HepG2 (cell line): ENCODE measurements at regions not wholly inside any gene's neighbourhood (a gene's known extent, or its start where the extent isn't known, plus 50 kb on each side); places are given as distances from the start of the nearest gene placed in this dataset.

Source experiments
- GTF2F1 ChIP-seq: fragments of 150-350 bp; IDR thresholded peaks from 2 replicates; pipeline ENCODE4 v1.6.1; 2014; ENCODE audit warnings: low read length
- PHF21A ChIP-seq: sonication (generic); formaldehyde crosslinking; IDR thresholded peaks from 2 replicates; pipeline ENCODE4 v1.5.0; 2020; ENCODE audit warnings: mild to moderate bottlenecking, missing genetic modification reagents
- SMARCC2 ChIP-seq: fragments of 450-650 bp; IDR thresholded peaks from 2 replicates; pipeline ENCODE4 v1.6.1; 2017; ENCODE audit warnings: antibody characterized with exemption, mild to moderate bottlenecking
- TCF12 ChIP-seq, 2 experiments: fragments of 450-650 bp in 1 of 2; sonication (generic) in 1 of 2; formaldehyde crosslinking in 1 of 2; IDR thresholded peaks; 2 replicates each; pipeline versions ENCODE4 v1.6.1 to v1.8.0; 2017 to 2022; ENCODE audit warnings: antibody characterized with exemption in 1 of 2, mild to moderate bottlenecking in 1 of 2, missing genetic modification reagents in 1 of 2, moderate library complexity in 1 of 2
- THAP11 ChIP-seq: IDR thresholded peaks from 2 replicates; pipeline ENCODE4 v1.6.1; 2016; ENCODE audit warnings: missing biosample characterization, missing genetic modification reagents
- ZEB1 ChIP-seq: IDR thresholded peaks from 2 replicates; pipeline ENCODE4 v1.6.1; 2012; ENCODE audit warnings: mild to moderate bottlenecking, low read depth, inconsistent platforms; ENCODE audit not compliant: insufficient replicate concordance
- ZNF530 ChIP-seq: sonication (generic); formaldehyde crosslinking; IDR thresholded peaks from 2 replicates; pipeline ENCODE4 v1.5.0; 2020; ENCODE audit warnings: low read depth, mild to moderate bottlenecking, missing genetic modification reagents
- TF ChIP-seq, protein P1 (sequence below): sonication (generic); formaldehyde crosslinking; IDR thresholded peaks from 2 replicates; pipeline ENCODE4 v1.4.0; 2020; ENCODE audit warnings: missing genetic modification reagents
- TF ChIP-seq, protein P2 (sequence below): sonication (generic); formaldehyde crosslinking; IDR thresholded peaks from 2 replicates; pipeline ENCODE4 v1.5.0; 2020; ENCODE audit warnings: mild to moderate bottlenecking, missing genetic modification reagents, moderate library complexity

DNA sequence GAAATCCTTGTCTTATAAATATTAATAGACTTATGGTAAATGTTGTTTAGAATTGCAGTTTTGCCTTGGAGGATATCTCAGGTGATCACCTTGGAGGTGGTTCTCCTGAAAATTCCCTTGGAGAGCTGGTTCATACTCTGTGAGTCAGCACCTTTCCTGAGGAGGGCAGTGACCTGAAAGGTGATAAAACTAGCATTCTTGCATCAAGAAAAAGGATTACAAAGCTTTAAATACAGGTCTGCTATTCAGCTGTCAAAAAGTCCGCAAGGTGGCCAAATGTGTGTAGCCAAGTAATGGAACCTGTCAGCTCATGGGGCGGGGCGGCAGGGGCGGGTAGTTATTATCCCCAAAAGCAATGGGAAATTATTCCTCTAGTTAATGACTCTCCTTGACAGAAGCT, 52.8 kb upstream of the EDARADD start:
- no peak for TF ChIP-seq GTF2F1
- TF ChIP-seq PHF21A (CRISPR knock-in tag), result no peak
- TF ChIP-seq ZNF530 (CRISPR knock-in tag), result no peak
- TF ChIP-seq, protein P1, sequence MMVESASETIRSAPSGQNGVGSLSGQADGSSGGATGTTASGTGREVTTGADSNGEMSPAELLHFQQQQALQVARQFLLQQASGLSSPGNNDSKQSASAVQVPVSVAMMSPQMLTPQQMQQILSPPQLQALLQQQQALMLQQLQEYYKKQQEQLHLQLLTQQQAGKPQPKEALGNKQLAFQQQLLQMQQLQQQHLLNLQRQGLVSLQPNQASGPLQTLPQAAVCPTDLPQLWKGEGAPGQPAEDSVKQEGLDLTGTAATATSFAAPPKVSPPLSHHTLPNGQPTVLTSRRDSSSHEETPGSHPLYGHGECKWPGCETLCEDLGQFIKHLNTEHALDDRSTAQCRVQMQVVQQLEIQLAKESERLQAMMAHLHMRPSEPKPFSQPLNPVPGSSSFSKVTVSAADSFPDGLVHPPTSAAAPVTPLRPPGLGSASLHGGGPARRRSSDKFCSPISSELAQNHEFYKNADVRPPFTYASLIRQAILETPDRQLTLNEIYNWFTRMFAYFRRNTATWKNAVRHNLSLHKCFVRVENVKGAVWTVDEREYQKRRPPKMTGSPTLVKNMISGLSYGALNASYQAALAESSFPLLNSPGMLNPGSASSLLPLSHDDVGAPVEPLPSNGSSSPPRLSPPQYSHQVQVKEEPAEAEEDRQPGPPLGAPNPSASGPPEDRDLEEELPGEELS (CRISPR knock-in tag), result no peak
- no peak for TF ChIP-seq ZEB1
- no peak for TF ChIP-seq TCF12 (IDR thresholded peaks at IDR 0.05)
- TF ChIP-seq TCF12 (CRISPR knock-in tag; IDR thresholded peaks at IDR 0.05), result no peak
- TF ChIP-seq, protein P2, sequence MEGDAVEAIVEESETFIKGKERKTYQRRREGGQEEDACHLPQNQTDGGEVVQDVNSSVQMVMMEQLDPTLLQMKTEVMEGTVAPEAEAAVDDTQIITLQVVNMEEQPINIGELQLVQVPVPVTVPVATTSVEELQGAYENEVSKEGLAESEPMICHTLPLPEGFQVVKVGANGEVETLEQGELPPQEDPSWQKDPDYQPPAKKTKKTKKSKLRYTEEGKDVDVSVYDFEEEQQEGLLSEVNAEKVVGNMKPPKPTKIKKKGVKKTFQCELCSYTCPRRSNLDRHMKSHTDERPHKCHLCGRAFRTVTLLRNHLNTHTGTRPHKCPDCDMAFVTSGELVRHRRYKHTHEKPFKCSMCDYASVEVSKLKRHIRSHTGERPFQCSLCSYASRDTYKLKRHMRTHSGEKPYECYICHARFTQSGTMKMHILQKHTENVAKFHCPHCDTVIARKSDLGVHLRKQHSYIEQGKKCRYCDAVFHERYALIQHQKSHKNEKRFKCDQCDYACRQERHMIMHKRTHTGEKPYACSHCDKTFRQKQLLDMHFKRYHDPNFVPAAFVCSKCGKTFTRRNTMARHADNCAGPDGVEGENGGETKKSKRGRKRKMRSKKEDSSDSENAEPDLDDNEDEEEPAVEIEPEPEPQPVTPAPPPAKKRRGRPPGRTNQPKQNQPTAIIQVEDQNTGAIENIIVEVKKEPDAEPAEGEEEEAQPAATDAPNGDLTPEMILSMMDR (CRISPR knock-in tag), result no peak
- TF ChIP-seq THAP11 (CRISPR knock-in tag), result no peak
- no peak for TF ChIP-seq SMARCC2
